Stimulated activated CD8-positive, alpha-beta memory T cell treated with anti-CD3 and anti-CD28 coated beads, Interleukin-15, amount 100 ng/mL, for 4 hours (primary cell): ENCODE measurements at regions not wholly inside any gene's neighbourhood (a gene's known extent, or its start where the extent isn't known, plus 50 kb on each side); places are given as distances from the start of the nearest gene placed in this dataset.
"Not testable (repeated sequence)": the region's sequence is repeated elsewhere in the genome, so short reads cannot be mapped to it uniquely, and the experiment has no call there.

ENCODE experiments used
- DNase-seq, 2 donors: peaks; one replicate each; pipeline ENCODE4 v3.0.0-alpha.2; 2020; ENCODE audit warnings: low read depth in 2 of 2

DNA sequence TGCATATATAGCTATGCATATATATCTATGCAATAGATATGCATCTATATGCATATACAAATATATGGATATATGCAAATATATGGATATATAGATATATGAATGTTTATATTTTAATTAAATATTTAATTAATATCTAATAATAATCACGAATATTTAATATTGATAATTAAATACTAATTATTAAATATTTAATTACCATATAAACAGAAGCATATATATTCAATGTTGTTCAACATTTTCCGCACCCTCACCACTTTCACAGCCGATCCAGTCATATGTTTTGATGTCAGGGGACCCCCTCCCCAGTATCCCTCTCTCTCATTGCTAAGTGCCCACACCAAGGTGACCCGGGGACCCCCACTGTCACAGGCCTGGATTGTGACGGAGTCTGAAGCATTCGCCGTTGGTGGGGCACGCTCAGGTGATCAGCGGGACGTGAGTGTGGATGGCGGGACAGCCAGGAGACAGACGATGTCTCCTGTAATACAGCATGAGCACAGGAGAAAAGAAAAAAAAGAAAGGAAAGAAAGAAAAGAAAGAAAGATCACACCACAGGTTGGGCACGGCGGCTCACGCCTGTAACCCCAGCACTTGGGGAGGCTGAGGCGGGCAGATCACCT, 199.7 kb downstream of the CRLF2 start:
- DNase-seq, result no peak

DNA sequence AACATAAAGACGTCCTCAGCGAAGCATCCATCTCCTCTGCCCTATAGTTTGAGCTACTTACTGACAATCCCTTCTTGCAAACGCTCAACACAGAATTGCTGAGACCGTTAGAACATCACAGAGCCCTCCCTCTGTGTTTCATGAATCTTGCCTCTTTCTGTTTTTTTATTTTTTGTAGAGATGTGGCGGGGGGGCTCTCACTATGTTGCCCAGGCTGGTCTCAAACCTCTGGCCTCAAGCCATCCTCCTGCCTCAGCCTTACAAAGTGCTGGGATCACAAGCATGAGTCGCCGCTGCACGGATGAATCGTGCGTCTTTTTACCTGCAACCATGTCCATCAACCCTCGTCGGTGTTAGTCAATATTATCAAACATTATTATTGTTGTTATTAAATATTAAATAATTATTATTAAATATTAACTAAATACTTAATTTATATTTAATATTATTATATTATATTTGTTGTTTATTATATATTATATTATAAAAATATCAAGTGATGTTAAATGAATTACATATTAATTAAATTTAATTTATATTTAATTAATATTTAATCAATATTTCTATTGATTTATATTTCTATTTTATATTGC, 200.7 kb downstream of the CRLF2 start:
- no peak for DNase-seq

DNA sequence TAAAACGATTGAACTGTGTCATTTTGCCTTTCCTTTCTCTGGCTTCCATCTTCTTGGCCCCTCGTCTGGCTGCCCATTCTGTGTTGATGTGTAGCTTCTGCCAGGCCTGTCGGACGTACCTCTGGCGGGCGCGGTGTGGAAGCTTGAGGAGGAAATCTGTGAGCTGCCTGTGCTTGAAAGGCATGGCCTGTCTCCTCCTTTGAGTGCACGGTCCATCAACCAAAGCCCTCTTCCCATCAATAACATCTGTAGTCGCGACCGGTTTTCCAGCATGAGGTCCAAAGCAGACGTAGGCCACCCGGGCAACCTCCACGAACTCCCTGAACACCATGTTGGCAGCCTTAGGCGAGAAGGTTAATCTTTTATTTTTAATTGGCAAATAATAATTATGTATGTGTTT, 202.7 kb downstream of the CRLF2 start:
- no peak for DNase-seq

DNA sequence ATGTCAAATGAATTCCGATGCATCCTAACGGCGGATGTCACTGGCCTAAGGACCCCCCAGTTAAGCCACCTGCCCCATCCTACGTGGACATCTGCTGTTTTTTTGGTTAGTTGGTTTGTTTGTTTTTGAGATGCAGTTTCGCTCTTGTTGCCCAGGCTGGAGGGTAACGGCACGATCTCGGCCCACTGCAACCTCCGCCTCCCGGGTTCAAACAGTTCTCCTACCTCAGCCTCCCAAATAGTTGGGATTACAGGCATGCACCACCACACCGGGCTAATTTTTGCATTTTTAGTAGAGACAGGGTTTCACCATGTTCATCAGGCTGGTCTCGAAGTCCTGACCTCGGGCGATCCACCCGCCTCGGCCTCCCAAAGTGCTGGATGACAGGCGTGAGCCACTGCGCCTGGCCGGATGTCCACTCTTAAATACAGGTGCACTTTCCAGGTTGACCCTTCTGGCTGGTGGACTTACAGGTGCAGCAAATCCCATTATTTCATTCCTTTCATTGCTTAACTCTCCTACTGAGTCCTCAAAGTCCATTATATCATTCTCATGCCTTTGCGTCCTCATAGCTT, 206.2 kb downstream of the CRLF2 start:
- no peak for DNase-seq

DNA sequence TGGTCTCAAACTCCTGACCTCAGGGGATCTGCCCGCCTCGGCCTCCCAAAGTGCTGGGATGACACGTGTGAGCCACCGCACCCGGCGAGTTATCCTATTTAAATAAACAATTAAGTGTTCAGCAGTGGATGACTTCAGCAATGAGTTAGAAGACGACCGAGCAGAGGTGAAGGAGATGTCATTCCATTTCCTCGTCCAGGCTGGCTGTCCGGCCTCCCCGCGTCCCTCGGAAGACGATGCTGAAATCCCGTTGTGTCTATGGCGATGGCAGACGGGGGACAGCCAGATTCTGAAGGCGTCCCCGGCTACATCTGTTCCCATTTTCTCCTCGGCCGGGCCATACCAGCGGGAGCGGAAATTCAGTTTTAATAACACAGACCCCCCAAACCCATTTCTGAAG, 209.8 kb downstream of the CRLF2 start:
- DNase-seq, result no peak

DNA sequence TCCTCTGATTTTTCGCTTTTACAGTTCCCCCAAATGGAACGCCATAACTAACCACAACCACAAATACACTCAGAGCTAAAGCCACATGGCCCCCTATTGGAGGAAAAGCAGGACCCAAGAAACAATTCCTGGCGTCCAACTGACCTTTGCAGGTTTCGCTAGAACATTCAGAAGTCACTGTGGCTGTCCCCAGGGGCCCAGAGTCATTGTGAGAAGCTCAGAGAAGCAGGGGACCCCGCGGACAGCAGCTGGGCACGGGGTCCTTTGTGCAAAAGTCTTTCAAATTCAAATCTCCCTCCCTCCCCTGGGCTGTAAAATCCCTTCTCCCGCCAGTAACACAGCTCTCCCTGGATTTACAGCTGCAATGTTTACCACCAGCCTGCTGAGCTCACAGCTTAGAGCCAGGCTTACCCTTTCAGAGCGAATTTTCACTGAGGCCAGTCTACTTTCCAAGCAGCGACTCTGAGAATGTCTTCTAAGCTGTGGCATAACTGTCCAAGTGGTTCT, 214.8 kb downstream of the CRLF2 start:
- no peak for DNase-seq

DNA sequence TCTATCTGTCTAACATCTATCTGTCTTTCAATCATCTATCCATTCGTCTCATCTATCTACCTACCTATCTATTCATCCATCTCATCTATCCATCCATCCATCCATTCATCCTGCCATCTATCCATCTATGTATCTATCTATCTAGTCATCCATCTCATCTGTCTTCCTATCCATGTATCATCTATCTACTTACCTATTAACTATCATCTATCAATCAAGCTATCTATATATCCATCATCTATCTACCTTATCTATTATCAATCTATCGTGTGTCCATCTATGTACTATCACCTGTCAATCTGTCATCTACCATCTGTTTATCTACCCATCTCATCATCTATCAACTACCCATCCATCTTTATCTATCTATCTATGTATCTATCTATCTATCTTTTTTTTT, 217.7 kb downstream of the CRLF2 start:
- no peak for DNase-seq

DNA sequence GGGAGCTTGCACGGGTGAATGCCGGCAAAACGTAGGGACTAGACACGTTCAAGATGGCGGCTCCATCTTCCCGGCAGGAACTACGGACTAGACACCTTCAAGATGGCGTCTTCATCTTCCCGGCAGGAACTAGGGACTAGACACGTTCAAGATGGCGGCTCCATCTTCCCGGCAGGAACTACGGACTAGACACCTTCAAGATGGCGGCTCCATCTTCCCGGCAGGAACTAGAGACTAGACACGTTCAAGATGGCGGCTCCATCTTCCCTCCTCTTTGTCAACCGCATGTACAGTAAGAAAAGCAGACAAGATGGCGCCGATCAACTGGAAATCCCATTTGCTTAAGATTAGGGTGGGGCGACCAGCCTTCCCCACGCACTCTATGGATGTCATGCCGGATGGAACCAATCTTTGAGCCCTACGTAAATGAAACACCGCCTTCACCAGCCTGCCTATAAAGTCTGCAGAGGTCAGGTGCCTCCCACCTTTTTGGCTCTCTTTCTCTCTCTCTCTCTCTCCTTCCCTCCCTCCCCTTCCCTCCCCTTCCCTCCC, 222.4 kb downstream of the CRLF2 start:
- peak; percentile 11 to 54 for DNase-seq

DNA sequence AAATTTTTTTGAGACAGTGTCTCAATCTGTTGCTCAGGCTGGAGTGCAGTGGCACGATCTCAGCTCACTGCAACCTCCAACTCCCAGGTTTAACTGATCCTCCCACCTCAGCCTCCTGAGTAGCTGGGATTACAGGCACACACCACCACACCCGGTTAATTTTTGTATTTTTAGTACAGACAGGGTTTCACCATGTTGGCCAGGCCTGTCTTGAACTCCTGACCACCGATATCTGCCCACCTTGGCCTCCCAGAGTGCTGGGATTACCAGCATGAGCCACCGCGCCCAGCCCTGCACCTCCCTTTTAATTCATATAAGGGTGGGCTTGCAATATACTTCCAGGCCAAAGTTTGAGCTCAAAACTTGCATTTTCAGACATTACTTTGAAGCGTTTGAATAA, 223.9 kb downstream of the CRLF2 start:
- not testable (repeated sequence) for DNase-seq

DNA sequence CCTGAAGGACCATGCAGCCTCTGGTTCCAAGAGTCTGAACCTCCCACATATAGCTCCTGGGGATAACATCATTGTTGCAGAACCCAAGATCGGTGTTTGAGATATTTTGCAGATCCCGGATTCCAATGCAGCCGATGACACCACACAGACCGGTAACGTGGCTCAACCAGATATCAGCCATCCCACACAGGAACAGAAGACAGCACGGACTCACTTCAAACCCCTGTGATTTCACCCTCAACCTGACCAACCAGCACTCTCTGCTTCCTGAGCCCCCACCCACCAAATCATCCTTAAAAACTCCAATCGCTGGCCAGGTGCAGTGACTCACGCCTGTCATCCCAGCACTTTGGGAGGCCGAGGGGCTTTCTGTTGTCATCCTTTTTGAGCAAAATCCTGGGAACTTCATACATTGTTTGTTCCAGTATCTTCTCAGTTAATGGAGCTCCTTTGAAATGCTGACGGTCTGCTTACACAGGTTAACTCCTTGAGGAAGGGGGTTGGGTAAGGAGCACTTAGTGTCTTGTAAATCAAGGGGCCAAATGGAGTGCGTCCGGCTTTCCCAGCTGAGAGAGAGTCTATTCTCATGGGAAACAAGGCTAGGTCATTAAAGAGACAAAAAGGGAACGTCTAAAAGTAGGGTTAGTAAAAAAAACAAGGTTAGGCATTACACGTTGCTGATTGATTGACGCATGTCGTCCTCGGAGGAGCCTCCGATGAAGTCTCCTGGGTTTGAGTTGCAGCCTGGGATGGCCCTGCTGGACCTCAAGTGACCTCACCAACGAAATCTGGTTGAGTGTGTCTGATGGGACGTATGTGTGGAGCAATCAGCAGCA, 230.4 kb downstream of the CRLF2 start:
- no peak for DNase-seq

DNA sequence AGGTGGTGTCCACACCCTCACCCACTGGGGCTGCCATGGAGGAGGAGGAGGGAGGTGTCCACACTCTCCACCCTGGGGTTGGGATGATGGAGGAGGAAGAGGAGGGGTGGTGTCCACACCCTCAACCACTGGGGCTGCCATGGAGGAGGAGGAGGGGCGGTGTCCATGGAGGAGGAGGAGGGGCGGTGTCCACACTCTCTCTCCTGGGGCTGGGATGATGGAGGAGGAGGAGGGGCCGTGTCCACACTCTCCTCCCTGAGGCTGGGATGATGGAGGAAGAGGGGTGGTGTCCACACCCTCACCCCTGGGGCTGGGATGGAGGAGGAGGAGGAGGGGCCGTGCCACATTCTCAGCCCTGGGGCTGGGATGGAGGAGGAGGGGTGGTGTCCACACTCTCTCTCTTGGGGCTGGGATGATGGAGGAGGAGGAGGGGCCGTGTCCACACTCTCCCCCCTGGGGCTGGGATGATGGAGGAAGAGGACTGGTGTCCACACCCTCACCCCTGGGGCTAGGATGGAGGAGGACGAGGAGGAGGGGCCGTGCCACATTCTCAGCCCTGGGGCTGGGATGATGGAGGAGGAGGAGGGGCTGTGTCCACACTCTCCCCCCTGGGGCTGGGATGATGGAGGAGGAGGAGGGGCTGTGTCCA, 231.7 kb downstream of the CRLF2 start:
- no peak for DNase-seq

DNA sequence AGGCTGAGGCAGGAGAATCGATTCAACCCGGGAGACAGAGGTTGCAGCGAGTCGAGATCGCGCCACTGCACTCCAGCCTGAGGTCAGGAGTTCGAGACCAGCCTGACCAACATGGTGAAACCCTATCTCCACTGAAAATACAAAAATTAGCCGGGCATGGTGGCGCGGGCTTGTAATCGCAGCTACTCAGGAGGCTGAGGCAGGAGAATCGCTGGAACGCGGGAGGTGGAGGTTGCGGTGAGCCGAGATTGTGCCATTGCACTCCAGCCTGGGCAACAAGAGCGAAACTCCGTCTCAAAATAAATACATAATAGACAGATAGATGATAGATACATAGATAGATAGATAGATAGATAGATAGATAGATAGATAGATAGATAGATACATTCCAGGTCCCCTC, 233.3 kb downstream of the CRLF2 start:
- DNase-seq, result not testable (repeated sequence)

DNA sequence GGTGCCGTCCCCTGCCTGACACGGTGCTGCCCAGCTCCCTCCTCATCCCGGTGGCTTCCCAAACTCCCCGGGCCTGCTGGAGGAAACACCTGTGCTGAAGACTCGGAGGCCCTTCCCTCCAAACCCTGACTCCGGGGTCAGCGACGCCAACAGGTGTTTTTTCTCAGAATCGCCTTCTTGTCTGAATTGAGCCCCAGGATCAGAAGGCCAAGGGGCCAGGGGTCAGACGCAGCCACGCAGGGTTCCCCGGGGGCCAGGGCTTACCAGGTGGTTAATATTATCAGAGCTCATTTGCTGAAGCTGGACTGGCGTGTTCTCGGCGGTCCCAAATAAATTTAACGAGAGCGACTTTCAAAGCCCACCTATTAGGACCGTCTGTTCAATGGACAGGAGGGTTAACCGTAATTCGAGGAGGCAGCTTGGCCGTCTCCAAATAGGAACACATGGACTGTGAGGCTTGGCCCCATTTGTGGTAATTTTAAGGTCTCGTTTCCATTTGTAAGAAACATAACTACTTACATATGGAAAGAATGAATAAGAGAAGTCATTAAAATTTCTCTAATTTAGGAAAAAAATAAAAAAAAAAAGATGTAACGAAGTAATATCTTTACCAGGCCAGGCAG, 239.3 kb downstream of the CRLF2 start:
- DNase-seq, result no peak

DNA sequence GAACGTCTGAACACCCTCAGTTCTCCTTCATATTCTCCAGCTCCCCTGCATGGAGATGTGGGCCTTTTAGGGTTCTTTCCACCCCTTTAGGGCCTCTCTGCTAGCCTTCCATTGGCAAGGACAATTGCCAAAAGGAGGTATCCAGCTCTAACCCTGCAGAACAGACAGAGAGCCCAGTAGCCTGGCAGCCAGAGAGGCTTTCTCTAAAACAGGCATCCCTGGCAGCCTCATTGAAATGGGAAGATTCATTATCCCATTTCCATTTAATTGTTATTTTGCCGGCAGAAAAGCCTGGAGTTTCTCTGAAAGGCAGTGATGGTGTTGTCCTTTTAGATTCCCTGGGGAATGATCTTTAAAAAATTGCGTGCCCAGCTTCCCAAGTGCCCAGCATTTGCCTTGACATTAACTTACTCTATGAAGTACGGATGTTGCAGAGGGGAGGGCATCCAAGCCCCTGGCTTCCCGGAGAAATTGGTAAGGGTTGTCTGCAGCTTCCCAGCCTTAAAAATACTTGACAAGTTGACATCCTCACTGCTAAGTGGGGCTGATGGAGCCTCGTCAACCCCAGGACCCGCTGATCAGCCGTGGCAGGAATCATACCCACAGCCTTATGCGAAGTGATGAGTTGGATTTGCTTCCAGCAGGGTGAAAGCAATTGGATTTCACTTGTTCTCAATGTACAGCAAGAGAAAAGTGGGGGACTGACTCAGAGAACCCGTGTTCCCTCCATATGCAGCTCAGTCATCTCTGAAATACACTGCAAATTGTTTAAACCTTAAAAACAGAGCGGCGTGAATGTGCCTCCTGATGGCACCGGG, 244.1 kb downstream of the CRLF2 start:
- no peak for DNase-seq

DNA sequence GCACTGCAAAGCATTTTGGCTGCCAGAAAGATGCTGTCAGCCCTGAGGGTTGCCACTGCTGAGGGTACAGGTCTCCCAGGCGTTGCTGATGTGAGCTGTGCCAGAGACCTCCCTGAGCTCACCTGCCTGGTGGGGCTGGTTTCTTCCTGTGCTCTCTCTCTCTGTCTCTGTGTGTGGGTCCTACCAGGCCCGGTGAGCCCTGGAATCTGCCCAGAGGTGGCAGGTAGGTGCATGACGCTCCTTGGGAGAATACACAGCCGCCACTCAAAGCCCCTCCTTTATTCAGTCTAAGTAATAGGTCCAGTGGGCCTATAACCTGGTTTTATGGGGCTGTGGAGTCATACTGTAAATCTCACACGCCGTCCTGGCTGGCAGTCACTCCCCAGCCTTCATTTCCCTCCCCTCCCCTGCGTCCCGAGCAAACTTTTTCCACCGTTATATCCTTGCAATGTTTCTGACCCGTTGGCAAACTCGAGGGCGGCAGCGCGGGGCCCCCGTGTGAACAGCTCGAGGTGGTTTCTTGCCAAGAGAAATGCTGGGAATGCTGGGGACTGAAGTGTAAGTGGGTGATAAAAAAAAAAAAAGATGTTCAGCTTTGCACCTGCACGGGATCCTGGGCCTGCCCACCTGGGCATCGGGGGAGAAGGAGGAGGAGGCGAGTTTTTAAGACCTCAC, 245.9 kb downstream of the CRLF2 start:
- no peak for DNase-seq

DNA sequence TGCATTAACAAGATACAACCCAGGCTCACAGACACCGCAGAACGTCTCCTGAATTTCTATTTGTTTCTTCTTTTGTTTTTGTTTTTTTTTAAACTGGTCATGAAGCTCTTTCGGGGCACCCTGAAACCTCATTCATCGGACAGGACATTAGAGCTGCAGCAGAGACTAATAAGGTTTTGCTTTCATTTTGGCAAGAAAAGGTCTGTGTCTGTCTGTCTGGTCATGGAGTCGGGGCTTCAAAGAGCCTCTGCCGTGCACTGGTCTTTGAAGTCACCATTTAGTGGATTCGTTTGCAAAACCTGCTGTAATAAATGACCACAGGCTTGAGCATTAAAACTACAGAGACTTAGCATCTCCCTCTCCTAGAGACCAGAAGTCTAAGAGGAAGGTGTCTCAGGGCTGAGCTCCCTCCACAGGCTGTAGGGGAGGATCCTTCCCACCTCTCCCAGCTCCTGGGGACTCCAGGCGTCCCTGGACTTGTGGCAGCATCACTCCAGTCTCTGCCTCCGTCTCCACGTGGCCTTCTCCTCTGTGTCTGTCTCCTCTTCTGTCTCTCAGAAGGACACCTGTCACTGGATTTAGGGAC, 247.5 kb downstream of the CRLF2 start:
- no peak for DNase-seq

DNA sequence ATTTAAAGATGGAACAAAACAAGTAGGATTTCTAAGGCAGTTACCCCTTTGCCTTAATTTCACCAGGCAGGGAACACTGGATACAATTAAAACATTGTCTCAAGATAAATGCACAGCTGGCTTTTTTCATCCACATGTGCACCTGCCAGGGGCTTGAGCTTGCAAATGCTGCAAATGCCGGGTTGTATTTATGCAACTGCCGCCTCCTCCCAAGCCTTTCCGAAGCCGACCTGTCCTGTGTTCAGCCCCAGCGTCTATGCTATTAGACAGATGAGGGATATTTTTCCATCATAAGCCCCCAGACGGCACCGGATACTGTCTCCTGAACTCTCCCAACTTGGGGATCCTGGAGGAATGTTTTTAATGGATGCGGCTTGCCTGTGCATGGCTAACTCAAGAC, 251.6 kb downstream of the CRLF2 start:
- no peak for DNase-seq

DNA sequence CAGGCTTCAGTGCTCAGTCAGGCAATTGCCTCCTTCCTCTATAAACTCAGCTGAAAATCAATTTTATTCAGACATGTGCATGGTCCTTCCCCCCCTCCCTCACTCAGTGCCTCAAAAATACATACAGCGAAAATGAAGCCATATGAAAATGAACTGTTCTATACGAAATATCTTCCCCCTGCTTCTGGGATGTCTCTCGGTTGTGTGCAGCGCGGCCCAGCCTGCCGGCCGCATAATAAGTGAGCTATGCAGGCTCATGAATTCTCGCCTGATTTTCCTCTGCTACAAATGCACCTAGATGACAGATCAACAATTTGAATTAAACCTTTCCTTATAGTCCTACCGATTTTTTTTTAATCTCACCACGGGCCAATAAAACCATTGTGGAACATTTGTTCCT, 252.9 kb downstream of the CRLF2 start:
- DNase-seq, result no peak

DNA sequence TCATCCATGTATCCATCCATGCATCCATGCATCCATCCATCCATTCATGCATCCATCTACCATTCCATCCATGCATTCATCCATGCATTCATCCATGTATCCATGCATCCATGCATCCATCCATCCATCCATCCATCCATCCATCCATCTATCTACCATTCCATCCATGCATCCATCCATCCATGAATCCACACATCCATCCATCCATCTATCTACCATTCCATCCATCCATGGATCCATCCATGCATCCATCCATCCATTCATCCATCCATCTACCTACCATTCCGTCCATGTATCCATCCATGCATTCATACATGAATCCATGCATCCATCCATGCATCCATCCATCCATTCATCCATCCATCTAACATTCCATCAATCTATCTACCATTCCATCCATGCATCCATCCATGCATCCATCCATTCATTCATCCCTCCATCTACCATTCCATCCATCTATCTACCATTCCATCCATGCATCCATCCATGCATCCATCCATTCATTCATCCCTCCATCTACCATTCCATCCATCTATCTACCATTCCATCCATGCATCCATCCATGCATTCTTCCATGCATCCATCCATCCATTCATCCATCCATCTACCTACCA, 257.2 kb downstream of the CRLF2 start:
- DNase-seq, result not testable (repeated sequence)
